GM12873 (cell line): ENCODE measurements at regions not wholly inside any gene's neighbourhood (a gene's known extent, or its start where the extent isn't known, plus 50 kb on each side); places are given as distances from the start of the nearest gene placed in this dataset.

Experiments used
- TF ChIP-seq, protein P1 (sequence below): IDR thresholded peaks from 2 replicates; pipeline ENCODE4 v1.5.1; 2012; ENCODE audit warnings: low read depth, mild to moderate bottlenecking, moderate library complexity, low read length, control low read depth; ENCODE audit not compliant: insufficient read depth; ENCODE audit errors: missing control alignments

DNA sequence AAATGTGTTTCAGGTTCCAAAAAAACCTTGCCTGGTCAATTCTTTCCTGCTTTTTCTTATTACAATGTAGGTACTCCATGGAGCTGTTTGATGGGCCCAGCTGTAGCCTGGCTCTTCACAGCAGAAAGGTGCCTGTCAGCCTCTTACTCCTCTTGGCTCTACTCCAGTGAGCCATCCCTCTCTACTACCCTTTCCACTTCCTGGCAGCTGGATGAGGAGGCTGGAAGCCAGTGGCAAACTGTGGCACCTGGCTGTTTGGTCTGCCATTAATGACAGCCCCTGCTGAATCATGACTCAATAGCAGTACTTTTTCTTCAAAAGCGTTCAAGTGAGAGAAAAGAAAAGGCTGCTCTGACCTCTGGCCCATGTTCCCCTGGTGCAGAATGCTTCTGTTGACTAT, 618.1 kb downstream of the PYDC2 start:
- TF ChIP-seq, protein P1, sequence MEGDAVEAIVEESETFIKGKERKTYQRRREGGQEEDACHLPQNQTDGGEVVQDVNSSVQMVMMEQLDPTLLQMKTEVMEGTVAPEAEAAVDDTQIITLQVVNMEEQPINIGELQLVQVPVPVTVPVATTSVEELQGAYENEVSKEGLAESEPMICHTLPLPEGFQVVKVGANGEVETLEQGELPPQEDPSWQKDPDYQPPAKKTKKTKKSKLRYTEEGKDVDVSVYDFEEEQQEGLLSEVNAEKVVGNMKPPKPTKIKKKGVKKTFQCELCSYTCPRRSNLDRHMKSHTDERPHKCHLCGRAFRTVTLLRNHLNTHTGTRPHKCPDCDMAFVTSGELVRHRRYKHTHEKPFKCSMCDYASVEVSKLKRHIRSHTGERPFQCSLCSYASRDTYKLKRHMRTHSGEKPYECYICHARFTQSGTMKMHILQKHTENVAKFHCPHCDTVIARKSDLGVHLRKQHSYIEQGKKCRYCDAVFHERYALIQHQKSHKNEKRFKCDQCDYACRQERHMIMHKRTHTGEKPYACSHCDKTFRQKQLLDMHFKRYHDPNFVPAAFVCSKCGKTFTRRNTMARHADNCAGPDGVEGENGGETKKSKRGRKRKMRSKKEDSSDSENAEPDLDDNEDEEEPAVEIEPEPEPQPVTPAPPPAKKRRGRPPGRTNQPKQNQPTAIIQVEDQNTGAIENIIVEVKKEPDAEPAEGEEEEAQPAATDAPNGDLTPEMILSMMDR, result no peak

DNA sequence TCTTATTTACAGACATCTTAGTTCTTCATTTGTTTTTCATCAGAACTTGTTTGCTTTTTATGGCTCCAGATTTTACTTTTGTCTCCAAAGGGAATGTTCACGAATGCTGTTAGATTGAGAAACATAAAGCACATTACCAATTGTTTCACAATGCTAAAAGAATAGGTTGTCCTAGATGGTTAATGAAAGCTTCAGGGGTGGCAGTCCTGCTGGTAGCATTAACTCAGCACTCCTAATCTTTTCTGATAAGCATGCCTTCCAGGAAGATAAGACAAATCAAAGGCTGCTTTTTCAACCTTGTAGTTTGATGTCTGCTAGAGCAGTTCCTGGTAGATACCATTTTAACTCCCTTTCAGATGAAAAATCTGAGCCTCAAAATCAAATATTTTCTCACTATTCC, 619.4 kb downstream of the PYDC2 start:
- TF ChIP-seq, protein P1, result no peak

DNA sequence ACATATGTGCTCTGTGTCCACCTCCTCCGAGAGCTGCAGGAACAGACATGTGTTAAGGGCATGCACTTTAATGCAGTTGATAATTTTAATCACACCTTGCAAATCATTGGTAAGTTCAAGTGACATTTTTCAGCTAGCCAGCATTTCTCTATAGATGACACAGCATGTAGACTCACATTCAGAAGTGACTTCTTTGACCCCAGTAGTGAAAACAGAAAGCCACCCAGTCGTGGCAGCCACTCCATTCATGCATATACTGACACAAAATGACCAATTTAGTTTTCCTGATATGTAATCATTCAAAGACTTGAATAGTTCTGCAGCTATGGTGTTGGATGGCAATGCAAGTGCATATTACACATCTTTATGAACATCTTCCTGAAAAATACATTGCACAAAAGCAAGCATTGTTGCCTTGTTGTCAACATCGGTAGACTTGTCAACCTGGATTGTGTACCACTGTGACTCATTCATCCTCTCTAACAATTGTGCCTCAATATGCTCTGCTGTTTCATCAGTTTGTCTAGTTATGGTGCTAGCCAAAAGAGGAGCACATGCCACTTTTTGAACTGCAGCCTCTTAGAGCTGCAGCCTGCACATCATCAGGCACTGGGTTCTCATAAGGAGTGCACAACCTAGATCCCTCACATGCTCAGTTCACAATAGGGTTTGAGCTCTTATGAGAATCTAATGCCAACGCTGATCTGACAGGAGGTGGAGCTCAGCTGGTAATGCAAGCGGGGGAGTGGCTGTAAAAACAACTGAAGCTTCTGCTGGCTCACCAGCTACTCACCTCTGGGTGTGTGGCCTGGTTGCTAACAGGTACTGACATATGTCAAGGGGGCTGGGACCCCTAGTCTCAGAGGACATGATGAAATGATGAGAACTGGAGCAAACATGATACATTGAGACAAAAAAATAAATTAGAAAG, 622.0 kb downstream of the PYDC2 start:
- TF ChIP-seq, protein P1, result no peak
